SU-DHL-6 (cell line): ENCODE measurements at regions not wholly inside any gene's neighbourhood (a gene's known extent, or its start where the extent isn't known, plus 50 kb on each side); places are given as distances from the start of the nearest gene placed in this dataset.

Experiments
- H2AFZ ChIP-seq: fragments of 200-600 bp; sonication (generic); 2 replicates; pipeline ENCODE4 v1.6.1; 2014; ENCODE audit warnings: low read depth, mild to moderate bottlenecking, moderate library complexity, mixed read lengths, antibody characterized with exemption, low read length; ENCODE audit not compliant: severe bottlenecking
- H3F3A ChIP-seq: fragments of 200-600 bp; shearing (Covaris generic); 2 replicates; pipeline ENCODE4 v1.6.0; 2016; ENCODE audit warnings: antibody characterized with exemption, mild to moderate bottlenecking; ENCODE audit not compliant: insufficient read depth
- H3K27ac ChIP-seq: fragments of 200-600 bp; sonication (generic); 2 replicates; pipeline ENCODE4 v1.5.1; 2016; ENCODE audit warnings: low read depth, mild to moderate bottlenecking, low read length, moderate library complexity, mixed read lengths
- H3K27me3 ChIP-seq: fragments of 200-600 bp; sonication (generic), shearing (Covaris generic); 2 replicates; pipeline ENCODE4 v1.6.0; 2014; ENCODE audit warnings: mild to moderate bottlenecking, low read length
- H3K36me3 ChIP-seq: fragments of 200-600 bp; sonication (generic); 2 replicates; pipeline ENCODE4 v1.6.1; 2014; ENCODE audit warnings: mild to moderate bottlenecking, low read length, mixed read lengths
- H3K4me2 ChIP-seq: fragments of 300-600, 200-600 bp; shearing (Covaris generic), sonication (generic); 2 replicates; pipeline ENCODE4 v1.6.0; 2014; ENCODE audit warnings: low read length, low read depth, mild to moderate bottlenecking; ENCODE audit not compliant: poor library complexity, severe bottlenecking
- H3K4me3 ChIP-seq: fragments of 200-600 bp; sonication (generic); 2 replicates; pipeline ENCODE4 v1.5.1; 2014; ENCODE audit warnings: antibody characterized with exemption, low read length, mild to moderate bottlenecking, mixed read lengths; ENCODE audit not compliant: insufficient read depth, poor library complexity, severe bottlenecking
- H3K79me2 ChIP-seq: fragments of 200-600 bp; sonication (generic); 2 replicates; pipeline ENCODE4 v1.6.1; 2014; ENCODE audit warnings: mild to moderate bottlenecking, low read length, moderate library complexity; ENCODE audit not compliant: insufficient read depth
- H3K9ac ChIP-seq: fragments of 200-600 bp; sonication (generic); 2 replicates; pipeline ENCODE4 v1.7.0; 2014; ENCODE audit warnings: mild to moderate bottlenecking, low read length
- H3K9me2 ChIP-seq: fragments of 200-600 bp; sonication (generic); replicated peaks from 2 replicates; pipeline ENCODE4 v1.6.1; 2014; ENCODE audit warnings: low read length; ENCODE audit not compliant: insufficient read depth
- H3K9me3 ChIP-seq: fragments of 200-600 bp; sonication (generic); 2 replicates; pipeline ENCODE4 v1.6.1; 2014; ENCODE audit warnings: low read length, mixed read lengths; ENCODE audit not compliant: insufficient read depth
- H4K20me1 ChIP-seq: fragments of 200-600 bp; sonication (generic); 2 replicates; pipeline ENCODE4 v1.6.1; 2014; ENCODE audit warnings: low read depth, mild to moderate bottlenecking, antibody characterized with exemption, low read length, moderate library complexity, mixed read lengths
- CTCF ChIP-seq: fragments of 200-600 bp; sonication (generic); IDR thresholded peaks from one replicate; pipeline ENCODE4 v1.5.1; 2017; ENCODE audit warnings: antibody characterized with exemption, mild to moderate bottlenecking, low read length, moderate library complexity; ENCODE audit not compliant: insufficient read depth, poor library complexity, severe bottlenecking
- EZH2phosphoT487 ChIP-seq: fragments of 200-600 bp; sonication (generic), shearing (Covaris generic); conservative IDR thresholded peaks from 2 replicates; pipeline ENCODE4 v1.6.1; 2018; ENCODE audit warnings: mild to moderate bottlenecking, antibody characterized with exemption, low read length, moderate library complexity, mixed read lengths

GRCh38 chr5:24281818-24282217 is 363.0 kb downstream of the CDH10 start:
- no peaks in the 10 kb centered on the region for H3K36me3 ChIP-seq
- no peaks in the 10 kb centered on the region for H3K27me3 ChIP-seq
- TF ChIP-seq EZH2phosphoT487: no peak
- TF ChIP-seq CTCF: no peak
- no peak overlapping the region for H3K27ac ChIP-seq
- no peak overlapping the region for H3K4me2 ChIP-seq
- H3K9ac ChIP-seq: no peak overlapping the region
- no peak overlapping the region for H2AFZ ChIP-seq
- no peaks in the 10 kb centered on the region for H4K20me1 ChIP-seq
- H3K79me2 ChIP-seq: no peaks in the 10 kb centered on the region
- no peaks in the 10 kb centered on the region; the same call in 1 of the 2 replicates for H3F3A ChIP-seq
- no peaks in the 10 kb centered on the region for H3K9me2 ChIP-seq
- H3K9me3 ChIP-seq: peaks cover 5% of the 10 kb centered on the region; the same call in 1 of the 2 replicates
- H3K4me3 ChIP-seq: no peak overlapping the region

DNA sequence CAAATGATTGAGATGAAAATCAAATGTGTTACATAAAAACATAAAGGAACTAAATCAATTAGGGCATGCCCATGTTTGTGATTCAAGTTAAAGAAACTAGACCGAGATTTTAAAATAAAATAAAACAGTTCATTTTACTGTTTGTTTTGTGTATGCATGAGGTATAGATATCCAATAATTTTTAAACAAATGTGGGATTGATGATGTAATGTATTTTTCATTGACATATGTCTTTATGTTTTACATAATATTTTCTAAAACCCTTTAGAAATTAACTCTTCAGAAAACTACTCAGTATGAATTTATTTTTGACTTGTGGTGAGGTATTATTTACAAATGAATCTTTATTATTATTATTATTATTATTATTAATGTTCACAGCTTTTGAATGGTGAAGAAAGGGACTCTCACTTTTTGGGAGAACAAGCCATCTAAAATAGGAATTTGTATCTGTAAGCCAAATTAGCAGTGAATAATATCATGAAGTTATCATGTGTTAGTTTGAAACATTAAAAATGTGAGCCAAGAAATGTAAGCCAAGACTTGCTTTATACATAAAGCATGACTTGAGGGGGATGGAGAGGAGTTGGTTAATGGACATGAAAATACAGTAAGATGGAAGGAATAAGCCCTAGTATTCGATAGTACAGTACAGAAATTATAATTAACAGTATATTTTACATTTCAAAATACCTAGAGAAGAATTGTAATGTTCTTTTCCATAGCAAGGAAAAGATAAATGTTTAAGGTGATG is 355.0 kb downstream of the CDH10 start:
- no peak overlapping the region for H3K4me3 ChIP-seq
- H3K79me2 ChIP-seq: no peaks in the 10 kb centered on the region
- TF ChIP-seq CTCF (no peak), EZH2phosphoT487 (no peak)
- H3K4me2 ChIP-seq: no peak overlapping the region
- no peaks in the 10 kb centered on the region for H3K9me3 ChIP-seq
- H3K27me3 ChIP-seq: no peaks in the 10 kb centered on the region
- H4K20me1 ChIP-seq: no peaks in the 10 kb centered on the region
- no peaks in the 10 kb centered on the region for H3F3A ChIP-seq
- no peak overlapping the region for H3K9ac ChIP-seq
- H3K36me3 ChIP-seq: no peaks in the 10 kb centered on the region
- H2AFZ ChIP-seq: no peak overlapping the region
- no peak overlapping the region for H3K27ac ChIP-seq
- no peaks in the 10 kb centered on the region for H3K9me2 ChIP-seq

DNA sequence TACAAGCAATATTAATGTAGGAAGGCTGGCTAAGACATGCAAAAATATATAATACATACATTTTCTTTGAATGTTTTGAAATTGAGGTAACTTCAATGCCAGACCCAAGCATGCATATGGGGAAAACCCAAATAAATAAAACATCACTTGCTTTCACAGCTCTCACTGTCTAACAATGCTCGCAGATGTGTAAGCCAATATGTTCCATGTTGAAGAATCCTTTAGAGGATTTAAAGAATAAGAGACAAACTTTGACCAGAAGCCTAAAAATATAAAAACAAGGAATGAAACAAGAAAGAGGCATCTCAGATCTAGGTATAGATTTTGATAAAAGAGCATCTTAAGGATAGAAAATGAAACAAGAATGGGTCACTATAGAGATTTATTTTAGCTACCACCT is 354.2 kb downstream of the CDH10 start:
- Histone ChIP-seq H3K9ac (no peak overlapping the region), H3K36me3 (no peaks in the 10 kb centered on the region), H3K9me2 (no peaks in the 10 kb centered on the region), H4K20me1 (no peaks in the 10 kb centered on the region), H3K4me3 (no peak overlapping the region), H3F3A (no peaks in the 10 kb centered on the region), H3K27ac (no peak overlapping the region), H3K9me3 (no peaks in the 10 kb centered on the region), H3K27me3 (no peaks in the 10 kb centered on the region), H2AFZ (no peak overlapping the region), H3K4me2 (no peak overlapping the region), H3K79me2 (no peaks in the 10 kb centered on the region)
- no peak for TF ChIP-seq CTCF
- no peak for TF ChIP-seq EZH2phosphoT487
